HG03097 (cell line): ENCODE measurements at regions not wholly inside any gene's neighbourhood (a gene's known extent, or its start where the extent isn't known, plus 50 kb on each side); places are given as distances from the start of the nearest gene placed in this dataset.
"Not testable (repeated sequence)": the region's sequence is repeated elsewhere in the genome, so short reads cannot be mapped to it uniquely, and the experiment has no call there.

ENCODE experiments used
- ATAC-seq: cut with Tn5 transposase; IDR thresholded peaks from one replicate; pipeline ENCODE4 v1.9.1; 2021; ENCODE audit not compliant: unreplicated experiment, low FRiP score

DNA sequence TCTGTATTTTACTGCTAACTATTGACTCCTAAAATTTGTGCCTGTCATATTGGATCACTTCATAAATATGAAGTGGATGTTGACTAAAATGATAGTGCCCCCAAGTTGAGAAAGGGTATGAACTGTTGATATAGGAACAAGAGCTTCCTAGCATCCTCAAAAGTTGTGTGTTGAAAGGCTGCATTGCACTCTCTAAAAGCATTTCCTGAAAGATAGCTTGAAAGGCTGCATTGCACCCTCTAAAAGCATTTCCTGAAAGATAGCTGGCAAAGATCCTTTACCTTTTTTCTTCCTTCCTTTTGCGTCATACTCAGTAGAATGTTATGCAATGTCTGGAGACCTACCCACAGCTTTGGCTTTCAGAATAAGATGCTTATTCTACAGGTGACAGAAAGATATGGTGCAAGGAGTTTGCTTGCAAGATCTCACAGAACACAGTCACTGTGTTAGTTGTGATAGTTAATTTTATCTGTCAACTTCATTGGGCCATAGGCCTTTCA is 274.6 kb upstream of the GALNTL6 start:
- no peak for ATAC-seq

GRCh38 chr4:171534391-171534790 is 278.8 kb upstream of the GALNTL6 start:
- no peak for ATAC-seq

GRCh38 chr4:171532968-171533367 is 280.2 kb upstream of the GALNTL6 start:
- no peak for ATAC-seq

DNA sequence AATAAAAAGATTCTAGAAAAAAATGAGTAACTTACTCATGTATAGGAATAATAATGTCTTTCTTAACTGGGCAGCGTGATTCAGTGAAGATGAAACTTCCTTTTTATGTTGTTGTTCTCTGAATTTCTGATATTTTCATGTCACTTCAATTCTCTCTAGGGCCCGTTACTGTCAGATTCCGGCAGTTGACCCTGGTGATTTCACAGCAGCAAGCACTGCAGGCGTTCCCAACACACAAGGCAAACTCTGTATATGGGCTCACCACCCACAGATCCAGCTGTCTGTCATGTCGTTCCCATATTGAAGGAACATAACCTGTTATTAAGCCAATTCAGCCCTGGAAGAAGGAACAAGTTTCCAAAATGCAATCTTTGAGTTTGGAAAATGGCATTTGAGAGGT is 288.3 kb upstream of the GALNTL6 start:
- no peak for ATAC-seq

GRCh38 chr4:171521726-171522125 is 291.5 kb upstream of the GALNTL6 start:
- no peak for ATAC-seq

DNA sequence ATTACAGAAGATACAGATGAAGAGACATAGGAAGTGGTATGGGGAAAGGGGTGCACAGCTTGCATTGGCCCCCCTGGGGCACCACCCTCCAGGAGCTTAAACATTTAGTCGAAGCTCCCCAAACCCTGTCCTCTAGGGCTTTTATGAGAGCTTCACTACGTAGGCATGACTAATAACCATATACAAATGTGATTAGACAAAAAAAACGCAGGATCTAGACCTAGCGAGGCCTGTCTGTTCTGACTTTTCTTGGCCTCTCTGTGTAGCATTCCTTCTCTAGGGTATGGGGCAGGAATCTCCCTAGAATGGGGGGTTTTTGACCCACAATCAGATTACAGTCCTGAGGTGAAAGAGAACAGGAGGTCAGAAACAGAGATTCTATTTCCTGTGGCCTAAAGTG is 293.7 kb upstream of the GALNTL6 start:
- no peak for ATAC-seq

- ATAC-seq, result no peak
Measured at GRCh38 chr4:171517883-171518282, 295.3 kb upstream of the GALNTL6 start.

GRCh38 chr4:171516694-171517093 is 296.5 kb upstream of the GALNTL6 start:
- ATAC-seq, result no peak

DNA sequence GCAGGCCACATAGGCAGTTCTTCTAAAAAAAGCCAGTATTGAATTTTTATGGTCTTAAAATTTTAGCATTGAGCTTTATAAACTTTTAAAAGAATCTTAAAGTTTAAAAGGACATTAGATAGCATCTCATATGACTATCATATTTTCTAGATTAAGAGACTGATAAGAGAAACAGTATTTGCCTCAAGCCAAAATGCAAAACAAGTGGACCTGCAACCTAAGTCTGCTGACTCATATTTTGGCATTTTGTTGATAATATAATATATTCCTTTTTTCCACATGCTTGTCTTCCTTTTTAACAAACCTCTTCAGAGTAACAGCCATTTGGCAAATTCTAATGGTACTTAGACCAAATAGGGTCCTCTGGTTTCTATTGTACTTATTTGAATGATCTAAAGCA is 328.5 kb upstream of the GALNTL6 start:
- no peak for ATAC-seq

DNA sequence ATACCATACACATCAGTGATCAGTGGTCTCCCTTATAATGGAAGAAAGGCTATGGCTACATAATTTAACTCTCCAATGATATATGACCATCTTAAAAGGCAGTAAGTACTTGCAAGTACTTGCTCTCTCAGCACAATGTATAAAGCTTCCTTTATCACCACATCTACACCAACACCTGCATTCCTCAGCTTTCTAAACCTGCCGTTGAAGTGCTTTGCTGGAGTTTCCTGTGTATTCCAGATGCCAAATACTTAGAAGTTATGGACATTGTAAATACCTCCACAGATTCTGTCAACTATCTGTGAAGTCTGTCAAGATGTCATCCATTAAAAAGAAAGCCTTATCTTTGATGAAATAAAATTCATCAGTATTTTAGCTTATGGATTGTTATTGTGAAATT is 335.0 kb upstream of the GALNTL6 start:
- ATAC-seq, result no peak

DNA sequence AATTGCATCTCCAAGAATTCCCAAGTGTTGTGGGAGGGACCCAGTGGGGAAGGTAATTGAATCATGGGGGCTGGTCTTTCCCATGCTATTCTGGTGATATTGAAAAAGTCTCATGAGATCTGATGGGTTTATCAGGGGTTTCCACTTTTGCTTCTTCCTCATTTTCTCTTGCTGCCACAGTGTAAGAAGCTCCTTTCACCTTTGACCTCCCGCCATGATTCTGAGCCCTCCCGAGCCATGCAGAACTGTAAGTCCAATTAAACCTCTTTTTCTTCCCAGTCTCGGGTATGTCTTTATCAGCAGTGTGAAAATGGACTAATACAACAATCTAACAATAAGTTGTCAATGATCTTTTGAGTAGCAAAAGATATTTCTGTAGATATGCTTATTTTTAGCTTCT is 338.1 kb upstream of the GALNTL6 start:
- ATAC-seq, result not testable (repeated sequence)

GRCh38 chr4:171473155-171473554 is 340.0 kb upstream of the GALNTL6 start:
- ATAC-seq, result no peak

DNA sequence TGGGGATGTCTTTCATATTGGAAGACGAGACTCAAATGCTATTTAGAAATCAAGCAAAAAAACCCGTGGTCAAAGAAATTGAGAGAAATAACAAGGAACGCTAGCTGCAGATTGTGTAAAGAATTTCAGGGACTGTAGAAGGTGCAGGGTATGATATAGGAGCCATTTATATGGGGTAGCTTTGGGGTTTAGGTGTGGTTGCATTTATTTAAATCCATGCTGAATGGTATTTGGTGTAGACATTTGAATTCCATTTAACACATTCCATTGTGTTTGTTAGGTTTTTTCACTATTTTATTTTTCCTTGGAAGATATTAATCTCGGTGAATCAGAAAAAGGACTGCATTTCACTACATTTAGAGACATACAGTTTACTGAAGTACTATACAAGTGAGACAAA is 341.0 kb upstream of the GALNTL6 start:
- no peak for ATAC-seq

GRCh38 chr4:171464499-171464898 is 348.7 kb upstream of the GALNTL6 start:
- ATAC-seq, result no peak

- no peak for ATAC-seq
Measured at GRCh38 chr4:171461191-171461590, 352.0 kb upstream of the GALNTL6 start.

GRCh38 chr4:171448919-171449481 is 364.2 kb upstream of the GALNTL6 start:
- no peak for ATAC-seq

DNA sequence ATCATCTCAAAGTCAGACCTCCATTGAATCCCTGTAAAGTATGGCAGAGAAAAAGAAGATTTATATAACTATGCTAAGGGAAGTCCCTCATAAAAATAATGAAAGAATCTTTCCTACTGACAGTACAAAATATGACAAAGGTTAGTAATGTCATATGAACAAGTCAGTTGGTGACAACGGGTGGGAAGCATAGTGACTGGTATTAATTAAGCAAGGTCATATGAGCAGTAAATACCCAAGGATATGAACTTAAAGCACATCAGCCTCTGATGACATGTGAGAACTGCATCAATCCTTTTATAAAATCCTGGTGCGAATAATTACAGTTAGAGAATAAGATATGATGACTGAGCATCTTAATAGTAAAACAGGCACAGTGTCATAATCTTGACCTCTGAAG is 364.8 kb upstream of the GALNTL6 start:
- ATAC-seq, result no peak

GRCh38 chr4:171441300-171441941 is 371.8 kb upstream of the GALNTL6 start:
- ATAC-seq, result no peak

- ATAC-seq, result no peak
Measured at GRCh38 chr4:171433674-171434073, 379.5 kb upstream of the GALNTL6 start.

DNA sequence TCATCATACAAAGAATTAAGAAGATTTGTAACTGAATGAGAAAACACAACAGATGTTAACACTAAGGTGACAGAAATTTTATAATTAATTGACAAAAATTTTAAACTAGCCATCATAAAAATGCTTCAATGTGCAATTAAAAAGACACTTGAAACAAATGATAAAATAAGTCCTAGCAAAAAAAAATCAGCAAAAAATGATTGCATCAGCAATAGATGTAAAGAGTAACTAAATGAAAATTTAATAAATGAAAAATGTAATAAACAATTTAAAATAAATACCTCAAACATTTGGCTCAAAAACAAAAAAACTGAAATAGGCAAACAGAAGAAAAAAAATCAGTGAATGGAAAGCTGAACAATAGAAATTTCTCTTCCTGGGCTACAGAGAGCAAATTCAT is 380.7 kb upstream of the GALNTL6 start:
- no peak for ATAC-seq

DNA sequence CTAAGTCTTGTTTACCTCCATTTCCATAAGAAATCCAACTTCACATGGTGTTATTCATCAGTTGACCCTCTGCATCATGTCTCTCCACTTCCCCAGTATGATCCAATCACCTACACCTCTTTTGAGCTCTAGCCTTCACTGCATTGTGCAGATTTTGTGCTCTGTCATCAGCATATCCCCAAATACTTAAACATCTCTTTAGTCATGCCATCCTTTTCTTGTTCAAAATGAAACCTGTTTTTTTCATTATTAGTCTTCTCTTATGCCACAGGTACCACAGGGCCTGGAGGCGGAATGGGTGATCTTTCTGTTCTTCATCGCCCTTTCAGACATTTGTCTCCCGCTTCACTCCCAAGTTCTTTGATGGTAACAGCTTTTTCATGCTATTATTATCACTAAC is 382.7 kb upstream of the GALNTL6 start:
- peak; percentile 67 for ATAC-seq

- ATAC-seq, result no peak
Measured at GRCh38 chr4:171397175-171397574, 416.0 kb upstream of the GALNTL6 start.

DNA sequence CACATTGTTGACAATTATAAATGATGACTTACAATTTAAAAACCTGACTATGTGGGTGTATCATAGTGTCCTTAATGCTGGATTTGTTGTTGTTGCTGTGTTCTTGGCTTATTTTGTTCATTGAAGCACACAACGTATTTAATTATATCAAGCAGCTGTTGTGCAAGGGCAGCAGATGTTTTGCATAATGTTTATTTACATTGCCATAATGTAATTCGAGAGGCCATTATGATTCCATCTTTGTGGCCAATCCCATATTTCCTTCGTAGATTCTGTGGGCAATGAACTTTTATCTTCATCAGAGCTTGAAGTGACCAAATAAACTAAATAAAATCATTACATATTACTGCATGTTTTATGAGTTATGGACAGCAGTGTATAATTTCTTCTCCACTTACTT is 422.6 kb upstream of the GALNTL6 start:
- ATAC-seq, result no peak
